ENCODE measurements at regions not wholly inside any gene's neighbourhood (a gene's known extent, or its start where the extent isn't known, plus 50 kb on each side); places are given as distances from the start of the nearest gene placed in this dataset.

DNA sequence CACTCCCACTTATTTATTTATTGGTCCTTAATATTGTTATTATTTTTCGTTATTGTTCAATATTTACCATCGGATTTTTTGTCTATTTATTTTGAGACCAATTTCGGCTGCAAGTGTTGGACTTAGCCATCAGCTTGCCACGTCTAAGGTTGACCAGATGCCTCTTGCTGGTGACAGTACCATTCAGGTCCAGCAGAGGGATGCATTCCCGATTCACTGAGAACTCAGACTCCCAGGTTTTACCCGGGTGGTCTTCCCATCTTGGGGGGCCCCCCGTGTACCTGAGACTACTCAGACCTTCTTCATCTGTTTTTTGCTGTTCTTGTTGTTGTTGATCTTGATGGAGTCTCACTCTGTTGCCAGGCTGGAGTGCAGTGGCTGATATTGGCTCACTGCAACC is 1435.2 kb downstream of the UQCRFS1 start:
- Mint-ChIP-seq H3K4me3 (no peak overlapping the region), H3K27ac (ENCODE audit: unreplicated experiment) (no peak overlapping the region), H3K27me3 (ENCODE audit: low read depth) (no peaks in the 10 kb centered on the region), H3K4me1 (no peaks in the 10 kb centered on the region), H3K9me3 (peaks cover 39% of the 10 kb centered on the region), H3K36me3 (ENCODE audit: low read depth) (peaks cover 68% of the 10 kb centered on the region)
- DNase-seq (ENCODE audit: low read depth, low spot score), result no peak
- TF ChIP-seq, protein P1, sequence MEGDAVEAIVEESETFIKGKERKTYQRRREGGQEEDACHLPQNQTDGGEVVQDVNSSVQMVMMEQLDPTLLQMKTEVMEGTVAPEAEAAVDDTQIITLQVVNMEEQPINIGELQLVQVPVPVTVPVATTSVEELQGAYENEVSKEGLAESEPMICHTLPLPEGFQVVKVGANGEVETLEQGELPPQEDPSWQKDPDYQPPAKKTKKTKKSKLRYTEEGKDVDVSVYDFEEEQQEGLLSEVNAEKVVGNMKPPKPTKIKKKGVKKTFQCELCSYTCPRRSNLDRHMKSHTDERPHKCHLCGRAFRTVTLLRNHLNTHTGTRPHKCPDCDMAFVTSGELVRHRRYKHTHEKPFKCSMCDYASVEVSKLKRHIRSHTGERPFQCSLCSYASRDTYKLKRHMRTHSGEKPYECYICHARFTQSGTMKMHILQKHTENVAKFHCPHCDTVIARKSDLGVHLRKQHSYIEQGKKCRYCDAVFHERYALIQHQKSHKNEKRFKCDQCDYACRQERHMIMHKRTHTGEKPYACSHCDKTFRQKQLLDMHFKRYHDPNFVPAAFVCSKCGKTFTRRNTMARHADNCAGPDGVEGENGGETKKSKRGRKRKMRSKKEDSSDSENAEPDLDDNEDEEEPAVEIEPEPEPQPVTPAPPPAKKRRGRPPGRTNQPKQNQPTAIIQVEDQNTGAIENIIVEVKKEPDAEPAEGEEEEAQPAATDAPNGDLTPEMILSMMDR (conservative IDR thresholded peaks at IDR 0.05), result peak; percentile 31

DNA sequence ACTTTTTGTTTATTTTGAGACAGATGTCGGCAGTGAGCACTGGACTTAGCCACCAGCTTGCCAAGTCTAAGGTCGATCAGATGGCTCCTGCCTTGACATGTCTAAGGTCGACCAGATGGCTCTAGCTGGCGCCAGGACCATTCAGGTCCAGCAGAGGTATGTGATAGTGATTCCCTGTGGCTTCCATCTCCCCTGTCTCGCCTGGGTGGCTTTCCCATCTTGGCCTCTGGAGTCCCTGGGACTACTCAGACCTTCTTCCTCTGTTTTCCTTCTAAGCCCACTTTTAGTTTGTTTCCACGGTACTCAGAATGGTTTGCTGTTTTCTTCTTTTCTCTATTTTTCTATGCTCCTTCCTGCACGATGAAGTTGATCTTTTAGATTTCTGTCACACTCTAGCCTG is 1435.7 kb downstream of the UQCRFS1 start:
- Mint-ChIP-seq H3K4me1 (no peaks in the 10 kb centered on the region), H3K9me3 (peaks cover 44% of the 10 kb centered on the region), H3K27ac (ENCODE audit: unreplicated experiment) (no peak overlapping the region), H3K4me3 (no peak overlapping the region), H3K36me3 (ENCODE audit: low read depth) (peaks cover 70% of the 10 kb centered on the region), H3K27me3 (ENCODE audit: low read depth) (no peaks in the 10 kb centered on the region)
- no peak for DNase-seq (ENCODE audit: low read depth, low spot score)
- TF ChIP-seq, protein P1 (conservative IDR thresholded peaks at IDR 0.05), result no peak

DNA sequence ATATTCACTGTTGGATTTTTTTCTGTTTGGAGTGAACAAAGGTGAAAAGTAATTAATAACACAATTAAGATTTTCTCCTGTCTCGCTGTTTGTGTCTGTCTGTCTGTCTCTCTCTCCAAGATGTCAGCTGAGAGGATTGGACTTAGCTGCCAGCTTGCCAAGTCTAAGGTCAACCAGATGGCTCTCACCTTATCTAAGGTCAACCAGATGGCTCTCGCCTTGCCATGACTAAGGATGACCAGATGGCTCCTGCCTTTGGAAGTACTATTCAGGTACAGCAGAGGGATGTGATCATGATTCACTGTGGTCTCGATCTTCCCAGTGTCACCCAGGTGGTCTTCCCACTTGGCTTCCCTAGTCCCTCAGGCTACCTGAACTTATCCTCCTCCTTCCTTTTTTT is 1436.4 kb downstream of the UQCRFS1 start:
- TF ChIP-seq, protein P1 (conservative IDR thresholded peaks at IDR 0.05), result no peak
- no peak overlapping the region for H3K4me3 Mint-ChIP-seq
- H3K36me3 Mint-ChIP-seq (ENCODE audit: low read depth), result peaks cover 75% of the 10 kb centered on the region
- no peak overlapping the region for H3K27ac Mint-ChIP-seq (ENCODE audit: unreplicated experiment)
- H3K4me1 Mint-ChIP-seq, result no peaks in the 10 kb centered on the region
- peaks cover 51% of the 10 kb centered on the region for H3K9me3 Mint-ChIP-seq
- no peaks in the 10 kb centered on the region for H3K27me3 Mint-ChIP-seq (ENCODE audit: low read depth)
- no peak for DNase-seq (ENCODE audit: low read depth, low spot score)

DNA sequence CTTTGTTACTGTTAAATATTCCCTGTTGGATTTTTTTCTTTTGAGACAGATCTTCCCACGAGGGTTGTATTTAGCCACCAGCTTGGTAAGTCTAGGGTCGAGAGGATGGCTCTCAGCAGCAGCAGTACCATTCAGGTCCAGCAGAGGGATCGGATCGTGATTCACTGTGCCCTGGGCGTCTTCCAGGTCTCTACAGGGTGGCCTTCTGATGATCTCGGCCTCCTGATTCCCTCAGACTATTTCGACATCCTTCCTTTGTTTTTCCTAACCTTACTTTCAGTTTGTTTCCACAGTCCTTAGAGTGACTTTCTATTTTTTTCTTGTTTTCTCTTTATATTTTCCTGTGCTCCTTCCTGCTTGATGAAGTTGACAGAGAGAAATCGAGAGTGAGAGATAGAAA is 1436.9 kb downstream of the UQCRFS1 start:
- Mint-ChIP-seq H3K27ac (ENCODE audit: unreplicated experiment) (no peak overlapping the region), H3K4me1 (no peaks in the 10 kb centered on the region), H3K4me3 (no peak overlapping the region), H3K36me3 (ENCODE audit: low read depth) (peaks cover 78% of the 10 kb centered on the region), H3K27me3 (ENCODE audit: low read depth) (no peaks in the 10 kb centered on the region), H3K9me3 (peaks cover 49% of the 10 kb centered on the region)
- DNase-seq (ENCODE audit: low read depth, low spot score), result no peak
- TF ChIP-seq, protein P1 (conservative IDR thresholded peaks at IDR 0.05), result peak; percentile 37

DNA sequence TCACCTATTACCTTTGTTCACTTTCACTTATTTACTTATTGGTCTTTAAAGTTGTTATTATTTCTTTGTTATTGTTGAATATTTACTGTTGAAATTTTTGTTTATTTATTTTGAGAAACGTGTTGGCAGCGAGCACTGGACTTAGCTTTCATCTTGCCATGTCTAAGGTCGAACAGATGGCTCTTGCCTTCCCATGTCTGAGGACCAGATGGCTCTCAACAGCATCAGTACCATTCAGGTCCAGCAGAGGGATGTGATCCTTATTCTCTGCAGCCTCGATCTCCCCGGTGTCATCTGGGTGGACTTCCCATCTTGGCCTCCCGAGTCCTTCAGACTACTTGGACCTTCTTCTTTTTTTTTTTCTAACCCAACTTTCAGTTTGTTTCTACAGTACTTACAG is 1437.6 kb downstream of the UQCRFS1 start:
- no peaks in the 10 kb centered on the region for H3K27me3 Mint-ChIP-seq (ENCODE audit: low read depth)
- peaks cover 80% of the 10 kb centered on the region for H3K36me3 Mint-ChIP-seq (ENCODE audit: low read depth)
- H3K9me3 Mint-ChIP-seq, result peaks cover 47% of the 10 kb centered on the region
- no peak for DNase-seq (ENCODE audit: low read depth, low spot score)
- no peak overlapping the region for H3K4me3 Mint-ChIP-seq
- no peaks in the 10 kb centered on the region for H3K4me1 Mint-ChIP-seq
- no peak overlapping the region for H3K27ac Mint-ChIP-seq (ENCODE audit: unreplicated experiment)
- TF ChIP-seq, protein P1 (conservative IDR thresholded peaks at IDR 0.05), result no peak

DNA sequence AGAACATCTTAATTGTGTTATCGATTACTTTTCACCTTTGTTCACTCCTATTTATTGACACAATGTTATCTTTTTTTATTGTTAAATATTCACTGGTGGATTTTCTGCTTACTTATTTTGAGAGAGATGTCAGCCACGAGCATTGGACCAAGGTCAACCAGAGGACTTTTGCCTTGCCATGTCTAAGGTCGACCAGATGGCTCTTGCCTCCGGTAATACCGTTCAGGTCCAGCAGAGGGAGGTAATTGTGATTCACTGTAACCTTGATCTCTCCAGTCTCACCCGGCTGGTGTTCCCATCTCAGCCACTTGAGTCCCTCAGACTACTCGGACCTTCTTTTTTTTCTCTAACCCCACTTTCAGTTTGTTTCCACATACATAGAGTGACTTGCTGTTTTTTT is 1438.1 kb downstream of the UQCRFS1 start:
- no peaks in the 10 kb centered on the region for H3K4me1 Mint-ChIP-seq
- no peak overlapping the region for H3K27ac Mint-ChIP-seq (ENCODE audit: unreplicated experiment)
- no peaks in the 10 kb centered on the region for H3K27me3 Mint-ChIP-seq (ENCODE audit: low read depth)
- DNase-seq (ENCODE audit: low read depth, low spot score), result no peak
- H3K36me3 Mint-ChIP-seq (ENCODE audit: low read depth), result peaks cover 86% of the 10 kb centered on the region
- peaks cover 47% of the 10 kb centered on the region for H3K9me3 Mint-ChIP-seq
- TF ChIP-seq, protein P1 (conservative IDR thresholded peaks at IDR 0.05), result no peak
- H3K4me3 Mint-ChIP-seq, result no peak overlapping the region
